SK-N-SH treated with all-trans-retinoic acid at 6 μM for 48 hours (cell line): ENCODE measurements at regions not wholly inside any gene's neighbourhood (a gene's known extent, or its start where the extent isn't known, plus 50 kb on each side); places are given as distances from the start of the nearest gene placed in this dataset.
"Not testable (repeated sequence)": the region's sequence is repeated elsewhere in the genome, so short reads cannot be mapped to it uniquely, and the experiment has no call there.

ENCODE experiments used
- ATAC-seq: fragments of 200-7000 bp; cut with Tn5 transposase; 3 replicates; pipeline ENCODE4 v1.9.1; 2020; ENCODE audit warnings: mild to moderate bottlenecking, moderate library complexity
- ARNTL ChIP-seq: fragments of 450-650 bp; formaldehyde crosslinking; IDR thresholded peaks from 2 replicates; pipeline ENCODE4 v1.5.0; 2020; ENCODE audit warnings: low read depth, mild to moderate bottlenecking, moderate library complexity, borderline replicate concordance
- BACH2 ChIP-seq: fragments of 250-450 bp; sonication (Bioruptor Pico); IDR thresholded peaks from 2 replicates; pipeline ENCODE4 v1.9.0; 2021; ENCODE audit warnings: mild to moderate bottlenecking, borderline replicate concordance
- CSDC2 ChIP-seq: fragments of 250-450 bp; sonication (Bioruptor Pico); IDR thresholded peaks from 2 replicates; pipeline ENCODE4 v1.5.0; 2020; ENCODE audit warnings: mild to moderate bottlenecking, moderate library complexity
- ESRRG ChIP-seq: fragments of 250-450 bp; sonication (Bioruptor Pico); IDR thresholded peaks from 2 replicates; pipeline ENCODE4 v1.6.1; 2021; ENCODE audit warnings: mild to moderate bottlenecking
- ISL1 ChIP-seq: fragments of 250-450 bp; sonication (Bioruptor Pico); IDR thresholded peaks from 2 replicates; pipeline ENCODE4 v2.1.2; 2022; ENCODE audit warnings: mild to moderate bottlenecking, moderate library complexity
- OSR1 ChIP-seq: fragments of 250-450 bp; sonication (Bioruptor Pico); IDR thresholded peaks from 2 replicates; pipeline ENCODE4 v1.8.0; 2022; ENCODE audit warnings: moderate library complexity, mild to moderate bottlenecking, inconsistent platforms
- PPARA ChIP-seq: fragments of 250-450 bp; sonication (Bioruptor Pico); IDR thresholded peaks from 2 replicates; pipeline ENCODE4 v1.5.0; 2020; ENCODE audit warnings: mild to moderate bottlenecking, borderline replicate concordance
- RARB ChIP-seq: fragments of 250-450 bp; sonication (Bioruptor Pico); IDR thresholded peaks from 2 replicates; pipeline ENCODE4 v1.8.0; 2021; ENCODE audit warnings: mild to moderate bottlenecking, moderate library complexity
- SNAI2 ChIP-seq: fragments of 250-450 bp; sonication (Bioruptor Pico); IDR thresholded peaks from 2 replicates; pipeline ENCODE4 v1.5.0; 2020; ENCODE audit warnings: mild to moderate bottlenecking, moderate library complexity
- TCF4 ChIP-seq: fragments of 250-450 bp; sonication (Bioruptor Pico); IDR thresholded peaks from 2 replicates; pipeline ENCODE4 v1.8.0; 2021; ENCODE audit warnings: mild to moderate bottlenecking, moderate library complexity, borderline replicate concordance
- TOX ChIP-seq: fragments of 250-450 bp; sonication (Bioruptor Pico); IDR thresholded peaks from 2 replicates; pipeline ENCODE4 v1.8.0; 2021; ENCODE audit warnings: mild to moderate bottlenecking, moderate library complexity, borderline replicate concordance
- ZFP3 ChIP-seq: fragments of 250-450 bp; sonication (Bioruptor Pico); IDR thresholded peaks from 2 replicates; pipeline ENCODE4 v1.5.0; 2020; ENCODE audit warnings: mild to moderate bottlenecking, moderate library complexity
- ZFP30 ChIP-seq: fragments of 450-650 bp; formaldehyde crosslinking; IDR thresholded peaks from 2 replicates; pipeline ENCODE4 v1.5.0; 2022; ENCODE audit warnings: mild to moderate bottlenecking, moderate library complexity
- ZNF565 ChIP-seq: fragments of 450-650 bp; formaldehyde crosslinking; conservative IDR thresholded peaks from 2 replicates; pipeline ENCODE4 v1.5.0; 2020; ENCODE audit warnings: low read depth, mild to moderate bottlenecking, moderate library complexity
- ZNF8 ChIP-seq: fragments of 450-650 bp; formaldehyde crosslinking; IDR thresholded peaks from 2 replicates; pipeline ENCODE4 v1.5.0; 2020; ENCODE audit warnings: mild to moderate bottlenecking, moderate library complexity
- TF ChIP-seq, protein P1 (sequence below): fragments of 250-450 bp; sonication (Bioruptor Pico); IDR thresholded peaks from 2 replicates; pipeline ENCODE4 v1.8.0; 2021; ENCODE audit warnings: low read depth, mild to moderate bottlenecking, moderate library complexity, borderline replicate concordance
- TF ChIP-seq, protein P2 (sequence below): fragments of 250-450 bp; sonication (Bioruptor Pico); IDR thresholded peaks from 2 replicates; pipeline ENCODE4 v1.5.0; 2020; ENCODE audit warnings: mild to moderate bottlenecking, moderate library complexity

DNA sequence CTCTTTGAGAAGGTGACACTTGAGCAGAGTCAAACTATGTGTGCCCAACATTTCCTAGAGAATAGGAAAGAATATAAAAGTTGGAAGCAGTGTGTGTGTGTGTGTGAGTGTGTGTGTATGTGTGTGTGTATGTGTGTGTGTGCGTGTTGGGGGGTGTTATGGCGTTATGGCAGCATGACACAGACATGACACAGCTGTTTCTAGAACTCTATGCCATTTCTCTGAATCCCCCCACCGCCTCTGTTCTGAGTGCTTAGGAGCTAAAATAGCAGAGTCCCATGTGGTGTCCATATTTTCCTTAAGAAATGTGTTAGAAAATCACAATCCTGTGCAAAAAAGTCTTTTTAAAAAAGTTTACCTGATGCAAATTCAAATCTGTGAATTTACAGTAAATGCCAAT, 556.1 kb downstream of the RWDD3 start (continued):
- TF ChIP-seq OSR1 (CRISPR knock-in tag) (no peak), ZNF8 (CRISPR knock-in tag) (no peak), BACH2 (CRISPR knock-in tag) (no peak), ZFP3 (no peak), ESRRG (CRISPR knock-in tag) (no peak), ZNF565 (CRISPR knock-in tag) (no peak)
- TF ChIP-seq, protein P1, sequence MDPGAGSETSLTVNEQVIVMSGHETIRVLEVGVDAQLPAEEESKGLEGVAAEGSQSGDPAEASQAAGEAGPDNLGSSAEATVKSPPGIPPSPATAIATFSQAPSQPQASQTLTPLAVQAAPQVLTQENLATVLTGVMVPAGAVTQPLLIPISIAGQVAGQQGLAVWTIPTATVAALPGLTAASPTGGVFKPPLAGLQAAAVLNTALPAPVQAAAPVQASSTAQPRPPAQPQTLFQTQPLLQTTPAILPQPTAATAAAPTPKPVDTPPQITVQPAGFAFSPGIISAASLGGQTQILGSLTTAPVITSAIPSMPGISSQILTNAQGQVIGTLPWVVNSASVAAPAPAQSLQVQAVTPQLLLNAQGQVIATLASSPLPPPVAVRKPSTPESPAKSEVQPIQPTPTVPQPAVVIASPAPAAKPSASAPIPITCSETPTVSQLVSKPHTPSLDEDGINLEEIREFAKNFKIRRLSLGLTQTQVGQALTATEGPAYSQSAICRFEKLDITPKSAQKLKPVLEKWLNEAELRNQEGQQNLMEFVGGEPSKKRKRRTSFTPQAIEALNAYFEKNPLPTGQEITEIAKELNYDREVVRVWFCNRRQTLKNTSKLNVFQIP (CRISPR knock-in tag): no peak

DNA sequence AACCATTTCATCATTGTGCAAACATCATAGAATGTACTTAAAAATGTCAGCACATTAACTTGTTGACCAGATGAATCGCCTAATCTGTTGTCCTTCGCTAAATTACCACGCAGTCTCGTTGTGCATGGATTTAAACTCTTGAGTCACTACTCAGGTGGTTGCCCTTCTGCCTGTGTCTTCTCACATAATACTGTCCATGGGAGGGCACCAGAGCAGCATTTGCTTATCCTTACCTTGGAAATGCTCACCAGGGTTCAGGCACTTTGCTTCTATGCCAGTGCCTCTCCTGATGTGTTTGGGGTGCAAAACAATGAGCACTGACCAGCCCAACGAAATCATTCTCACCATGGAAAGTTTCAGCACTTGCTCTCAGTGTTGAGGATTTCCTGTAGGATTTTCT, 559.9 kb downstream of the RWDD3 start:
- TF ChIP-seq, protein P1 (CRISPR knock-in tag): no peak
- TF ChIP-seq ZFP30 (CRISPR knock-in tag) (no peak), BACH2 (CRISPR knock-in tag) (no peak), ZNF8 (CRISPR knock-in tag) (no peak), SNAI2 (CRISPR knock-in tag) (no peak), OSR1 (CRISPR knock-in tag) (no peak), CSDC2 (CRISPR knock-in tag) (no peak)
- TF ChIP-seq, all 23 proteins: peak for 0
- no peak for ATAC-seq

DNA sequence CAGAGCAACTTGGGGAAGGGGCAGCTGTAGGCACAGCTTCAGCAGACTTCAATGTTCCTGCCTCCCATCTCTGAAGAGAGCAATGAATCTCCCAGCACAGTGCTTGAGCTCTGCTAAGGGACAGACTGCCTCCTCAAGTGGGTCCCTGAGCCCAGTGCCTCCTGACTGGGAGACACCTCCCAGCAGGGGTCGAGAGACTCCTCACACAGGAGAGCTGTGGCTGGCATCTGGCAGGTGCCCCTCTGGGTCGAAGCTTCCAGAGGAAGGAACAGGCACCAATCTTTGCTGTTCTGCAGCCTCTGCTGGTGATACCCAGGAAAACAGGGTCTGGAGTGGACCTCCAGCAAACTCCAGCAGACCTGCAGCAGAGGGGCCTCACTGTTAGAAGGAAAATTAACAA, 563.8 kb downstream of the RWDD3 start:
- ATAC-seq: not testable (repeated sequence)

DNA sequence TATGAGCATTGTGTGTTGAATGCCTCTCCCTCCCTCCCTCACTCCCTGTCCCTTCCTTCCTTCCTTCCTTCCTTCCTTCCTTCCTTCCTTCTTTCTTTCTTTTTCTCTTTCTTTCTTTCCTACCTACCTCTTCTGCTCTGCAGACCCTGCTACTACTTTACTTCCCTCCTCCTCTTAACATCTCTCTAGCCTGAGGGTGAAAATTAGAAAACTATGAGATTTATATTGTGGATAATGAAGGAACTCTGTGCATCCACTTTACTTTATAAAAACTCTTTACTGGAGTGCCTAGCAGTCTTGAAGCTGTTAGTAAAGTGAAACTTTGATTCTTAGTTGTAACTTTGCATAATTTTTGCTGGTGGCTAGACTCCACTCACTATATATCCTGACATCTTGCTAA, 572.2 kb downstream of the RWDD3 start:
- TF ChIP-seq TCF4 (CRISPR knock-in tag) (no peak), ISL1 (CRISPR knock-in tag) (no peak), PPARA (no peak), SNAI2 (CRISPR knock-in tag) (no peak), BACH2 (CRISPR knock-in tag) (no peak), RARB (no peak)
- TF ChIP-seq, protein P2, sequence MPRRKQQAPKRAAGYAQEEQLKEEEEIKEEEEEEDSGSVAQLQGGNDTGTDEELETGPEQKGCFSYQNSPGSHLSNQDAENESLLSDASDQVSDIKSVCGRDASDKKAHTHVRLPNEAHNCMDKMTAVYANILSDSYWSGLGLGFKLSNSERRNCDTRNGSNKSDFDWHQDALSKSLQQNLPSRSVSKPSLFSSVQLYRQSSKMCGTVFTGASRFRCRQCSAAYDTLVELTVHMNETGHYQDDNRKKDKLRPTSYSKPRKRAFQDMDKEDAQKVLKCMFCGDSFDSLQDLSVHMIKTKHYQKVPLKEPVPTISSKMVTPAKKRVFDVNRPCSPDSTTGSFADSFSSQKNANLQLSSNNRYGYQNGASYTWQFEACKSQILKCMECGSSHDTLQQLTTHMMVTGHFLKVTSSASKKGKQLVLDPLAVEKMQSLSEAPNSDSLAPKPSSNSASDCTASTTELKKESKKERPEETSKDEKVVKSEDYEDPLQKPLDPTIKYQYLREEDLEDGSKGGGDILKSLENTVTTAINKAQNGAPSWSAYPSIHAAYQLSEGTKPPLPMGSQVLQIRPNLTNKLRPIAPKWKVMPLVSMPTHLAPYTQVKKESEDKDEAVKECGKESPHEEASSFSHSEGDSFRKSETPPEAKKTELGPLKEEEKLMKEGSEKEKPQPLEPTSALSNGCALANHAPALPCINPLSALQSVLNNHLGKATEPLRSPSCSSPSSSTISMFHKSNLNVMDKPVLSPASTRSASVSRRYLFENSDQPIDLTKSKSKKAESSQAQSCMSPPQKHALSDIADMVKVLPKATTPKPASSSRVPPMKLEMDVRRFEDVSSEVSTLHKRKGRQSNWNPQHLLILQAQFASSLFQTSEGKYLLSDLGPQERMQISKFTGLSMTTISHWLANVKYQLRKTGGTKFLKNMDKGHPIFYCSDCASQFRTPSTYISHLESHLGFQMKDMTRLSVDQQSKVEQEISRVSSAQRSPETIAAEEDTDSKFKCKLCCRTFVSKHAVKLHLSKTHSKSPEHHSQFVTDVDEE (CRISPR knock-in tag): no peak
- no peak for ATAC-seq

DNA sequence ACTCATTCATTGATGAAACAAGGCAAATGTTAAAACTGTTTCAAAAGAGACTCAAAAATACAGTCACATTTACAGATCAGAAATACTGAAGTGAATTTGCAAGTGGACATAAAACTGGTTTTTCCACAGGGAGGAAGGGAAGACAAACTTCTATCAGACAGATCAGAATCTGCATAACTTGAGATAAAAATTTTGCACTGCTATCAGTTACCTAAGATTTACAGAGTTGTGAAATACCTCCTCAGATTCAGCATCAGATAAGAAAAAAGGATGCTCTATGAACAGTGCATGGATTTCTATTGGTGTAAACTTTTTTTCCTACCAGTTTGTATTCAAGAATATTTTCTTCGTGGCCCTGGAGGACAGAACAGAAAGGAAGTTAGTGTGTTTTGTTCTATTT, 575.4 kb downstream of the RWDD3 start:
- TF ChIP-seq ARNTL (CRISPR knock-in tag) (no peak), TCF4 (CRISPR knock-in tag) (no peak), TOX (no peak)
- TF ChIP-seq, protein P2 (CRISPR knock-in tag): no peak
- ATAC-seq: no peak
